Upper lobe of left lung (tissue), 6 donors: ENCODE measurements at regions not wholly inside any gene's neighbourhood (a gene's known extent, or its start where the extent isn't known, plus 50 kb on each side); places are given as distances from the start of the nearest gene placed in this dataset.
"Not testable (repeated sequence)": the region's sequence is repeated elsewhere in the genome, so short reads cannot be mapped to it uniquely, and the experiment has no call there.

Experiments used
- ATAC-seq, 2 donors: fragments of 200-7000 bp; cut with Tn5 transposase; one replicate each; pipeline ENCODE4 v1.9.1; 2022; ENCODE audit warnings: mild to moderate bottlenecking in 2 of 2, moderate library complexity in 2 of 2; ENCODE audit not compliant: low FRiP score in 2 of 2
- DNase-seq, 2 donors: peaks; one replicate each; pipeline ENCODE4 v3.0.0-alpha.2; 2019 to 2020
- H3K27ac ChIP-seq, 4 donors: fragments of 200-600 bp; sonication (generic); one replicate each; pipeline ENCODE4 v1.5.1; 2016 to 2019
- H3K27me3 ChIP-seq, 4 donors: fragments of 200-600 bp; sonication (generic); one replicate each; pipeline ENCODE4 v1.5.1; 2017 to 2019
- H3K36me3 ChIP-seq, 4 donors: fragments of 200-600 bp; sonication (generic); one replicate each; pipeline ENCODE4 v1.5.1; 2016 to 2019
- H3K4me1 ChIP-seq, 4 donors: fragments of 200-600 bp; sonication (generic); one replicate each; pipeline ENCODE4 v1.5.1; 2018 to 2019
- H3K4me3 ChIP-seq, 4 donors: fragments of 200-600 bp; sonication (generic); one replicate each; pipeline ENCODE4 v1.5.1; 2017 to 2019; ENCODE audit warnings: mild to moderate bottlenecking in 2 of 4, moderate library complexity in 1 of 4
- H3K9me3 ChIP-seq, 4 donors: fragments of 200-600 bp; sonication (generic); one replicate each; pipeline ENCODE4 v1.5.1; 2018 to 2019
- CTCF ChIP-seq, 6 experiments: fragments of 450-650 bp in 4 of 6; fragments of 200-600 bp in 2 of 6; sonication (generic) in 2 of 6; IDR thresholded peaks; one replicate each; pipeline ENCODE4 v1.5.1; 2016 to 2019; ENCODE audit warnings: antibody characterized with exemption in 6 of 6
- EP300 ChIP-seq, 4 donors: sonication (generic); formaldehyde crosslinking; IDR thresholded peaks; one replicate each; pipeline ENCODE4 v1.5.1; 2017; ENCODE audit warnings: antibody characterized with exemption in 4 of 4, control low read depth in 2 of 4
- POLR2A ChIP-seq, 4 donors: fragments of 450-650 bp; IDR thresholded peaks; one replicate each; pipeline ENCODE4 v1.5.1; 2016 to 2017; ENCODE audit warnings: antibody characterized with exemption in 4 of 4, mild to moderate bottlenecking in 2 of 4
- POLR2AphosphoS5 ChIP-seq, 2 donors: sonication (generic); formaldehyde crosslinking; IDR thresholded peaks; one replicate each; pipeline ENCODE4 v1.5.1; 2017; ENCODE audit warnings: antibody characterized with exemption in 2 of 2
- WGBS, 2 donors: methylation state at CpG; one replicate each; pipeline ENCODE4 v1.1.5; 2017 to 2018; 5-methylcytosine and 5-hydroxymethylcytosine counted together
- donor health status: DM: no; HTN: no; CAD: no; lungs with moderate emphysema.
- donor health status: DM: no; HTN: yes; CAD: no; lungs with severe emphysema.

DNA sequence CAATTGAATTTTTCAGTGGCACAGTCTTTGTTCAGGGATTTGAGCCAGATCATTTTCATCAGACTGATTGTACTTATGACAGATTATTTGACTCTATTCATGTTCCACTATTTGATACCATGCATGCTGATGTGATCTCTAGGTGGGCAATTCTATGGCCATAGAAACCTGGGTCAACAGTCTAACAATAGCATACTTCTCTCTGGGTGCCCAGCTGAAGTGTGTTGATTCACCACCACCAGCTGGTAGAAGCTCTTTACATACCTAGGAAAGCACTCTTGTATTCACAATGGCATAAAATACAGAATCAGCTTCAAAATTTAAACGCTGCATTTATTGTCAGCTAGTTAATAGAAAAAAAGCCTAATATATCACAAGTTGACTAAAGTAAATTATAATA is 90.2 kb upstream of the TMTC2 start:
- DNase-seq = no peak
- ATAC-seq = no peak
- no peak overlapping the region for H3K4me3 ChIP-seq
- TF ChIP-seq CTCF (IDR thresholded peaks at IDR 0.05) (no peak), POLR2AphosphoS5 (IDR thresholded peaks at IDR 0.05) (no peak), EP300 (IDR thresholded peaks at IDR 0.05) (no peak), POLR2A (IDR thresholded peaks at IDR 0.05) (no peak)
- no peaks in the 10 kb centered on the region for H3K4me1 ChIP-seq
- no peaks in the 10 kb centered on the region for H3K27me3 ChIP-seq
- no peaks in the 10 kb centered on the region for H3K36me3 ChIP-seq
- H3K27ac ChIP-seq = no peak overlapping the region
- WGBS, 2 donors = 62 to 64% methylated on average over 1 of the region's 1 CpG
- H3K9me3 ChIP-seq = no peaks in the 10 kb centered on the region

- DNase-seq (no peak), ATAC-seq (no peak)
- no peaks in the 10 kb centered on the region for H3K9me3 ChIP-seq
- TF ChIP-seq POLR2AphosphoS5 (IDR thresholded peaks at IDR 0.05) = no peak
- TF ChIP-seq EP300 (IDR thresholded peaks at IDR 0.05) = no peak
- TF ChIP-seq POLR2A (IDR thresholded peaks at IDR 0.05) = no peak
- no peaks in the 10 kb centered on the region for H3K36me3 ChIP-seq
- no peak overlapping the region for H3K27ac ChIP-seq
- H3K4me3 ChIP-seq = no peak overlapping the region
- H3K4me1 ChIP-seq = no peaks in the 10 kb centered on the region
- no peaks in the 10 kb centered on the region for H3K27me3 ChIP-seq
Observed at GRCh38 chr12:82600379-82600778, 86.3 kb upstream of the TMTC2 start.

DNA sequence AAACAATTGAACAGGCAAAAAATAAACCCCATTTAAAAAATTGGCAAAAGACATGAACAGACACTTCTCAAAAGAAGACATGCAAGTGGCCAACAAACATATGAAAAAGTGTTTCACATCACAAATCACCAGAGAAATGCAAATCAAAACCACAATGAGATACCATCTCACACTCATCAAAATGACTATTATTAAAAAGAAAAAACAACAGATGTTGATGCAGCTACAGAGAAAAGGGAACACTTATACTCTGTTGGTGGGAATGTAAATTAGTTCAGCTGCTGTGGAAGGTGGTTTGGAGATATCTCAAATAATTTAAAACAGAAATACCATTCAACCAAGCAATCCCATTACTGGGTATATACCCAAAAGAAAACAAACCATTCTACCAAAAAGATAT is 83.1 kb upstream of the TMTC2 start:
- not testable (repeated sequence) for H3K4me3 ChIP-seq, DNase-seq, H3K36me3 ChIP-seq, H3K27me3 ChIP-seq, ATAC-seq, H3K4me1 ChIP-seq, H3K9me3 ChIP-seq, H3K27ac ChIP-seq

- Histone ChIP-seq H3K27ac (no peak overlapping the region), H3K9me3 (no peaks in the 10 kb centered on the region), H3K27me3 (no peaks in the 10 kb centered on the region), H3K36me3 (no peaks in the 10 kb centered on the region), H3K4me1 (peaks cover 0 to 4% (median 0%) of the 10 kb centered on the region in 4 donors), H3K4me3 (no peak overlapping the region)
- DNase-seq = no peak
- no peak for ATAC-seq
- TF ChIP-seq EP300 (IDR thresholded peaks at IDR 0.05) = no peak
- no peak for TF ChIP-seq POLR2A (IDR thresholded peaks at IDR 0.05)
- no peak for TF ChIP-seq CTCF (IDR thresholded peaks at IDR 0.05)
- no peak for TF ChIP-seq POLR2AphosphoS5 (IDR thresholded peaks at IDR 0.05)
Observed at GRCh38 chr12:82605115-82605514, 81.6 kb upstream of the TMTC2 start.

DNA sequence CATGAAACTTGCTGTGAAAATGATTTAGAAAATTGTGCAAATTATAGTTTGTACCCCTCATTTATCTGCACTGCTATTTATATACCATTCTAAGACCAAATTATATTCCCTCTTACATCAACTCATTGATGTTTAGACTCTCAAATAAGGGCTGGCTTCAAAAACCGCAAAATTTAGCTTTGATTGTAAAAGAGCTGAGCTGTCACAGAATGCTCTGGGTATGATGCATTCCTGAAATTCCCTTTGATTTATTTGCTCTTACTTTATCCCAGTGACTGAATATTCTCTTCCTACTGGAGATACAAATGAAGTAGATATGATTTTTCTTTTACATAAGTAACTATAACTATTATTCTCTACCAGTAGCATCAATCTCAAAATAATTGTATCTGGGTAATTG is 78.0 kb upstream of the TMTC2 start:
- Histone ChIP-seq H3K9me3 (no peaks in the 10 kb centered on the region), H3K4me3 (no peak overlapping the region), H3K36me3 (no peaks in the 10 kb centered on the region), H3K27ac (no peak overlapping the region), H3K27me3 (no peaks in the 10 kb centered on the region), H3K4me1 (peaks cover 0 to 4% (median 0%) of the 10 kb centered on the region in 4 donors)
- no peak for ATAC-seq
- DNase-seq = no peak
- 38 to 48% methylated on average over 1 of the region's 1 CpG for WGBS, 2 donors
- TF ChIP-seq EP300 (IDR thresholded peaks at IDR 0.05) = no peak
- TF ChIP-seq CTCF (IDR thresholded peaks at IDR 0.05) = no peak
- no peak for TF ChIP-seq POLR2AphosphoS5 (IDR thresholded peaks at IDR 0.05)
- TF ChIP-seq POLR2A (IDR thresholded peaks at IDR 0.05) = no peak

DNA sequence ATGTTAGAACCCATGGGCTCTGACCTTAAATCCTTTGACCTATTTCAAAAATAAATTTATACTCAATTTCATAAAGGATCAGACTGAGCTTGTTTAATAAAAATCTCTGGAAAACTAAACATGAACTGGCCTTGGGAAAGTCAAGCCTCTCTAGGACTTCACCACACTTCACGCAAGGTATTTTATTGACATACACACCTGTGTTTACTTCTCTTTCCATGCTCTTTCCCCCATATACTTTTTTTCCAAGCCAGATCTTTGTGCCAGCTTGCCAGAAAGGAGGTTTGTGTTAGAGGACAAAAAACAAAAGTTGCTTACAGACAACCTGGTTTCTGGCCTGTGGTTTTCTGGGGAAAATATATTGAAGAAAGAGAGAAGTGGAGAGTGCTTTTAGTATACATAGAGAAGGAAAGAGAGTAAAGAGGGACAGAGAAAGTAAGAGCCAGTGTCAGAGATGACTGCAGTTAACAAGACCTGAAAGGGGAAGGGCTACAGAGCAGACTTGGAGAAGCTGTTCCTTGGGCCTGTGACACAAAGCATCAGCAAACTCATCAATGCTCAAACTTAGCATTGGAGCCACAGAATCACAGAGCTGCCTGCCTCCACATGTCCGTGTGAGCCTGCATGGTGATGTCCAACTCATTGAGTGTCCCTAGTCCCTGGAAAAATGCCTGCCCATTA is 77.3 kb upstream of the TMTC2 start:
- 63 to 67% methylated on average over 2 of the region's 2 CpGs for WGBS, 2 donors
- H3K4me1 ChIP-seq = peaks cover 0 to 4% (median 0%) of the 10 kb centered on the region in 4 donors
- H3K9me3 ChIP-seq = no peaks in the 10 kb centered on the region
- no peaks in the 10 kb centered on the region for H3K36me3 ChIP-seq
- no peak for TF ChIP-seq POLR2A (IDR thresholded peaks at IDR 0.05)
- TF ChIP-seq CTCF (IDR thresholded peaks at IDR 0.05) = no peak
- no peak for TF ChIP-seq EP300 (IDR thresholded peaks at IDR 0.05)
- TF ChIP-seq POLR2AphosphoS5 (IDR thresholded peaks at IDR 0.05) = no peak
- H3K4me3 ChIP-seq = no peak overlapping the region
- no peak for ATAC-seq
- no peaks in the 10 kb centered on the region for H3K27me3 ChIP-seq
- H3K27ac ChIP-seq = no peak overlapping the region
- DNase-seq = no peak
